ENCODE measurements at regions not wholly inside any gene's neighbourhood (a gene's known extent, or its start where the extent isn't known, plus 50 kb on each side); places are given as distances from the start of the nearest gene placed in this dataset.

- Mint-ChIP-seq H3K9me3 (peaks cover 73% of the 10 kb centered on the region), H3K4me1 (no peaks in the 10 kb centered on the region)
- ATAC-seq, result no peak
Observed at GRCh38 chr11:38302564-38302963, 1704.5 kb upstream of the RAG2 start.

DNA sequence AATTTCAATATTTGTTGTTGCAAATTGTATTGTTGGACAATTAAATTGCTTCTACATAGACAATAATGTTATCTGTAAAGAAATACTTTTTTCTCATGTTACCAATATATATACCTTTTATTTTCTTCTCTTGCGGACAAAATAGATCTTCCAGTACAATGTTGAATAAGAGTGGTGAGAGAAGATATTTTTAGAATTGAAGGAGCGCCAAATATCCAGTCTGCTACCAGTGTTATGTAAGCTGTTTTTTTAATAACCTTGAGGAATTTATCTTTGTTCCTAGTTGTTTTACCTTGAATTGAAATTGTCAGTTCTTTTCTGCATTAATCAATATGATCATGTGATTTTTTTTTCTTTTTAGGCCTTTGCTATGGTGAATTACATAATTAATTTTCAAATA, 1702.5 kb upstream of the RAG2 start:
- CTCF ChIA-PET, result no interaction called here
- Mint-ChIP-seq H3K4me3 (no peak overlapping the region), H3K27me3 (ENCODE audit: low read depth) (peaks cover 2% of the 10 kb centered on the region; the same call in 1 of the 2 replicates), H3K27ac (no peak overlapping the region), H3K9me3 (peaks cover 67% of the 10 kb centered on the region), H3K4me1 (no peaks in the 10 kb centered on the region), H3K36me3 (peaks cover 34% of the 10 kb centered on the region)
- POLR2A ChIA-PET, result no interaction called here
- ATAC-seq, result no peak
- DNase-seq (ENCODE audit: low spot score), result no peak
- TF ChIP-seq OVOL2 (CRISPR knock-in tag; IDR thresholded peaks at IDR 0.05; ENCODE audit: borderline replicate concordance) (no peak), CREB1 (CRISPR knock-in tag; IDR thresholded peaks at IDR 0.05) (no peak), ATF2 (CRISPR knock-in tag; IDR thresholded peaks at IDR 0.05; ENCODE audit: borderline replicate concordance, low read depth) (no peak), TP53 (CRISPR knock-in tag; IDR thresholded peaks at IDR 0.05) (no peak), FOXP1 (CRISPR knock-in tag; IDR thresholded peaks at IDR 0.05; ENCODE audit: borderline replicate concordance) (no peak), CREM (CRISPR knock-in tag; IDR thresholded peaks at IDR 0.05) (no peak)
- TF ChIP-seq, protein P1, sequence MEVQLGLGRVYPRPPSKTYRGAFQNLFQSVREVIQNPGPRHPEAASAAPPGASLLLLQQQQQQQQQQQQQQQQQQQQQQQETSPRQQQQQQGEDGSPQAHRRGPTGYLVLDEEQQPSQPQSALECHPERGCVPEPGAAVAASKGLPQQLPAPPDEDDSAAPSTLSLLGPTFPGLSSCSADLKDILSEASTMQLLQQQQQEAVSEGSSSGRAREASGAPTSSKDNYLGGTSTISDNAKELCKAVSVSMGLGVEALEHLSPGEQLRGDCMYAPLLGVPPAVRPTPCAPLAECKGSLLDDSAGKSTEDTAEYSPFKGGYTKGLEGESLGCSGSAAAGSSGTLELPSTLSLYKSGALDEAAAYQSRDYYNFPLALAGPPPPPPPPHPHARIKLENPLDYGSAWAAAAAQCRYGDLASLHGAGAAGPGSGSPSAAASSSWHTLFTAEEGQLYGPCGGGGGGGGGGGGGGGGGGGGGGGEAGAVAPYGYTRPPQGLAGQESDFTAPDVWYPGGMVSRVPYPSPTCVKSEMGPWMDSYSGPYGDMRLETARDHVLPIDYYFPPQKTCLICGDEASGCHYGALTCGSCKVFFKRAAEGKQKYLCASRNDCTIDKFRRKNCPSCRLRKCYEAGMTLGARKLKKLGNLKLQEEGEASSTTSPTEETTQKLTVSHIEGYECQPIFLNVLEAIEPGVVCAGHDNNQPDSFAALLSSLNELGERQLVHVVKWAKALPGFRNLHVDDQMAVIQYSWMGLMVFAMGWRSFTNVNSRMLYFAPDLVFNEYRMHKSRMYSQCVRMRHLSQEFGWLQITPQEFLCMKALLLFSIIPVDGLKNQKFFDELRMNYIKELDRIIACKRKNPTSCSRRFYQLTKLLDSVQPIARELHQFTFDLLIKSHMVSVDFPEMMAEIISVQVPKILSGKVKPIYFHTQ (CRISPR knock-in tag; IDR thresholded peaks at IDR 0.05), result no peak

More at GRCh38 chr11:38302564-38302963, 1704.5 kb upstream of the RAG2 start:
- no peaks in the 10 kb centered on the region for H3K27me3 Mint-ChIP-seq (ENCODE audit: low read depth)
- H3K36me3 Mint-ChIP-seq, result peaks cover 27% of the 10 kb centered on the region
- POLR2A ChIA-PET, result no interaction called here
- CTCF ChIA-PET, result no interaction called here
- no peak overlapping the region for H3K4me3 Mint-ChIP-seq
- no peak for TF ChIP-seq MXD4 (CRISPR knock-in tag; IDR thresholded peaks at IDR 0.05; ENCODE audit: borderline replicate concordance)
- no peak for TF ChIP-seq TCF7 (CRISPR knock-in tag; IDR thresholded peaks at IDR 0.05; ENCODE audit: low read depth)
- no peak for TF ChIP-seq ZNF138 (CRISPR knock-in tag; conservative IDR thresholded peaks at IDR 0.05)
- TF ChIP-seq FOXP4 (CRISPR knock-in tag; IDR thresholded peaks at IDR 0.05), result no peak
- no peak for TF ChIP-seq SOX15 (CRISPR knock-in tag; IDR thresholded peaks at IDR 0.05)
- TF ChIP-seq ZNF232 (CRISPR knock-in tag; IDR thresholded peaks at IDR 0.05), result no peak
- TF ChIP-seq FOXJ3 (CRISPR knock-in tag; IDR thresholded peaks at IDR 0.05; ENCODE audit: borderline replicate concordance), result no peak
- no peak for TF ChIP-seq TP53 (CRISPR knock-in tag; IDR thresholded peaks at IDR 0.05)
- no peak for TF ChIP-seq CREB1 (CRISPR knock-in tag; IDR thresholded peaks at IDR 0.05)
- no peak for TF ChIP-seq MYBL2 (CRISPR knock-in tag; IDR thresholded peaks at IDR 0.05)
- no peak for TF ChIP-seq CREM (CRISPR knock-in tag; IDR thresholded peaks at IDR 0.05)
- TF ChIP-seq ARID4B (CRISPR knock-in tag; IDR thresholded peaks at IDR 0.05; ENCODE audit: borderline replicate concordance), result no peak
- TF ChIP-seq ZNF219 (CRISPR knock-in tag; IDR thresholded peaks at IDR 0.05; ENCODE audit: borderline replicate concordance), result no peak
- TF ChIP-seq ZNF317 (CRISPR knock-in tag; IDR thresholded peaks at IDR 0.05; ENCODE audit: borderline replicate concordance, low read depth), result no peak
- TF ChIP-seq, protein P2, sequence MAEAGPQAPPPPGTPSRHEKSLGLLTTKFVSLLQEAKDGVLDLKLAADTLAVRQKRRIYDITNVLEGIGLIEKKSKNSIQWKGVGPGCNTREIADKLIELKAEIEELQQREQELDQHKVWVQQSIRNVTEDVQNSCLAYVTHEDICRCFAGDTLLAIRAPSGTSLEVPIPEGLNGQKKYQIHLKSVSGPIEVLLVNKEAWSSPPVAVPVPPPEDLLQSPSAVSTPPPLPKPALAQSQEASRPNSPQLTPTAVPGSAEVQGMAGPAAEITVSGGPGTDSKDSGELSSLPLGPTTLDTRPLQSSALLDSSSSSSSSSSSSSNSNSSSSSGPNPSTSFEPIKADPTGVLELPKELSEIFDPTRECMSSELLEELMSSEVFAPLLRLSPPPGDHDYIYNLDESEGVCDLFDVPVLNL (CRISPR knock-in tag; IDR thresholded peaks at IDR 0.05; ENCODE audit: borderline replicate concordance, low read depth), result no peak
- TF ChIP-seq, protein P3, sequence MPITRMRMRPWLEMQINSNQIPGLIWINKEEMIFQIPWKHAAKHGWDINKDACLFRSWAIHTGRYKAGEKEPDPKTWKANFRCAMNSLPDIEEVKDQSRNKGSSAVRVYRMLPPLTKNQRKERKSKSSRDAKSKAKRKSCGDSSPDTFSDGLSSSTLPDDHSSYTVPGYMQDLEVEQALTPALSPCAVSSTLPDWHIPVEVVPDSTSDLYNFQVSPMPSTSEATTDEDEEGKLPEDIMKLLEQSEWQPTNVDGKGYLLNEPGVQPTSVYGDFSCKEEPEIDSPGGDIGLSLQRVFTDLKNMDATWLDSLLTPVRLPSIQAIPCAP (CRISPR knock-in tag; IDR thresholded peaks at IDR 0.05), result no peak
- no peak overlapping the region for H3K27ac Mint-ChIP-seq
- no peak for DNase-seq (ENCODE audit: low spot score)

All from WTC11 (cell line).